ENCODE measurements at regions not wholly inside any gene's neighbourhood (a gene's known extent, or its start where the extent isn't known, plus 50 kb on each side); places are given as distances from the start of the nearest gene placed in this dataset.

DNA sequence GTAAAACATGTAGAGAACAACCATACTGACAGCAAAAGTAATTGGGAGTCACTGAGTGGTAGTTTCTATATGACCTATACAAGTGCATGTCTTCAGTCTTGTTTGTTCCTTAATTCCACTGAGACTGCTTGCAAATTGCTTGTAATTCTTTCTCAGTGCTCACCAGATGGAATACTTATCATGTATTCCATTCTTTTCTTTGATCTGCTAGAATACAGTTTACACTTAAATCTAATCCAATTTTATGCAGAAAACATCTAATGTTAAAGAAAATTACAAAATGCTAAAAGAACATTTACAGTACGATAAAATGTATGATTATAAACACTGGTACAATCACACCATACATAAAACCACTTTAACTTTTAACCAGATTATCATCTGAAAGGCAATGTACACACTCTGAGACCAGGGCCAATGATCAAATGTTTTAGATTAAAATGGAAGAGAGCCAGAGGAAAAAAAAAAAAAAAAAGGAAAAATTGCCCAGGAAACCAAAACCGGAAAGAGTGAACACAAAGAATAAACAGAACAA lies 741.4 kb downstream of the FAT4 start:
- no peaks in the 10 kb centered on the region for H3K4me1 ChIP-seq
- no peaks in the 10 kb centered on the region for H3K9me3 ChIP-seq
- no peak overlapping the region for H3K4me3 ChIP-seq
- H3K36me3 ChIP-seq, result no peaks in the 10 kb centered on the region
- no peak overlapping the region for H3K27ac ChIP-seq
- no peaks in the 10 kb centered on the region for H3K27me3 ChIP-seq
- no peak for TF ChIP-seq POLR2A (IDR thresholded peaks at IDR 0.05)
- TF ChIP-seq, protein P1, sequence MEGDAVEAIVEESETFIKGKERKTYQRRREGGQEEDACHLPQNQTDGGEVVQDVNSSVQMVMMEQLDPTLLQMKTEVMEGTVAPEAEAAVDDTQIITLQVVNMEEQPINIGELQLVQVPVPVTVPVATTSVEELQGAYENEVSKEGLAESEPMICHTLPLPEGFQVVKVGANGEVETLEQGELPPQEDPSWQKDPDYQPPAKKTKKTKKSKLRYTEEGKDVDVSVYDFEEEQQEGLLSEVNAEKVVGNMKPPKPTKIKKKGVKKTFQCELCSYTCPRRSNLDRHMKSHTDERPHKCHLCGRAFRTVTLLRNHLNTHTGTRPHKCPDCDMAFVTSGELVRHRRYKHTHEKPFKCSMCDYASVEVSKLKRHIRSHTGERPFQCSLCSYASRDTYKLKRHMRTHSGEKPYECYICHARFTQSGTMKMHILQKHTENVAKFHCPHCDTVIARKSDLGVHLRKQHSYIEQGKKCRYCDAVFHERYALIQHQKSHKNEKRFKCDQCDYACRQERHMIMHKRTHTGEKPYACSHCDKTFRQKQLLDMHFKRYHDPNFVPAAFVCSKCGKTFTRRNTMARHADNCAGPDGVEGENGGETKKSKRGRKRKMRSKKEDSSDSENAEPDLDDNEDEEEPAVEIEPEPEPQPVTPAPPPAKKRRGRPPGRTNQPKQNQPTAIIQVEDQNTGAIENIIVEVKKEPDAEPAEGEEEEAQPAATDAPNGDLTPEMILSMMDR (IDR thresholded peaks at IDR 0.05), result no peak
- DNase-seq, result no peak

DNA sequence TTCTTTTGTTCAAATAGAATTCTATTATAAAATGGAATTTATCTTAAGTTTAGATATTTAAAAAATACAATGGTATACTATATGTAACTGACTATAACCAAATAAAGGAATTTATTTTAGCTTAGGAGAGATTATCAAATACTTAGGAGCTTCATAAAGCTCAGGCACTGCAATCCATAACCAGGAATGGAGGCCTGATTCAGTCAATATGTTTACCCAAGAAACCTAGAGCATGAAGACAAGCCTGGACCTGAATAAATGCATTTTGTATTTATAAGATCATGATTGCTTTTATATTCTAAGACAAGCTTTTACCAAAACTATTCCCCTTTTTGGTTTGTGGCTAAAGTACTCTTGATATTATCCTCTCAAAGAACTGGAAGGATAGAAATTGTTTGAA lies 742.6 kb downstream of the FAT4 start:
- H3K27me3 ChIP-seq, result no peaks in the 10 kb centered on the region
- no peak overlapping the region for H3K27ac ChIP-seq
- no peak for DNase-seq
- H3K9me3 ChIP-seq, result no peaks in the 10 kb centered on the region
- no peaks in the 10 kb centered on the region for H3K36me3 ChIP-seq
- TF ChIP-seq, protein P1 (IDR thresholded peaks at IDR 0.05), result no peak
- TF ChIP-seq POLR2A (IDR thresholded peaks at IDR 0.05), result no peak
- no peaks in the 10 kb centered on the region for H3K4me1 ChIP-seq
- H3K4me3 ChIP-seq, result no peak overlapping the region

DNA sequence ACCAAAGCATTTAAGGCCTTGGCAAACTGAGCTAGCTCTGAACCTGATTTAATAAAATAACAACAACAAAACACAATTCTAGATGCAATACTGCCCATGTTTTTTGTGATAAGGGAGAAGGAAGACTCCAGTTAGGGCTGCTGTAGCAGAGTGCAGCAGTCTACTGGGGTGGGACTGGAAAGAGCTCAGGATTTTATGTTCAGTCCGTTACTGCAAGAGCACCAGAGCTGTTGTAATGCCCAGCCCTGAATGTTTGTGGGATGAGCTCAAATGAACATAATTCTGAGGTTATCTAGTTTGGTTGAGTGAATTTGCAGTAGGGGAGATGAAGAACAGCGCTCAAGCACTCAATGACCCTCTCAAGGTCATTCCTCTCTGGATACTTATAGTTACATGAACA lies 743.8 kb downstream of the FAT4 start:
- no peaks in the 10 kb centered on the region for H3K9me3 ChIP-seq
- TF ChIP-seq, protein P1 (IDR thresholded peaks at IDR 0.05), result no peak
- TF ChIP-seq POLR2A (IDR thresholded peaks at IDR 0.05), result no peak
- H3K27me3 ChIP-seq, result no peaks in the 10 kb centered on the region
- H3K4me1 ChIP-seq, result no peaks in the 10 kb centered on the region
- H3K27ac ChIP-seq, result no peak overlapping the region
- no peak overlapping the region for H3K4me3 ChIP-seq
- no peak for DNase-seq
- no peaks in the 10 kb centered on the region for H3K36me3 ChIP-seq

DNA sequence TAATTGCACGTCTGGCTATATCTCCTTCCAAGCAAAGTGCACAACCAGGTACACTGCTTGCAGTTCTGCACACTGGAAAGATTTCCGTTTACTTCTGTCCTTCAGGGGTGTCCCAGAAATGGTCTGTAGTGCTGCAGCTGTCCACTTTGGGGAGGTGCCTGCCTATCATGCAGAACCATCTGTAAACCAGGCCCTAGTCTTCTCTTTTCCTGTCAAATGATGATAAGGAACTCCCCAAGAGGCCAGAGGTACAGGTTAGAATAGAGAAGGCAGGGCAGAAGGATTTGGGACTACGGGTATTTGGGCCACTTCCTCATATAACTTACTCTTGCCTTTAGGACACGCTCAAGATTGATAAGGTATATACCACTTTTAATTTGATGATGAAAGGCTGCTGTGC lies 746.9 kb downstream of the FAT4 start:
- no peak for TF ChIP-seq POLR2A (IDR thresholded peaks at IDR 0.05)
- TF ChIP-seq, protein P1 (IDR thresholded peaks at IDR 0.05), result no peak
- DNase-seq, result no peak
- H3K4me3 ChIP-seq, result no peak overlapping the region
- H3K9me3 ChIP-seq, result no peaks in the 10 kb centered on the region
- no peaks in the 10 kb centered on the region for H3K4me1 ChIP-seq
- no peaks in the 10 kb centered on the region for H3K36me3 ChIP-seq
- H3K27ac ChIP-seq, result no peak overlapping the region
- no peaks in the 10 kb centered on the region for H3K27me3 ChIP-seq

DNA sequence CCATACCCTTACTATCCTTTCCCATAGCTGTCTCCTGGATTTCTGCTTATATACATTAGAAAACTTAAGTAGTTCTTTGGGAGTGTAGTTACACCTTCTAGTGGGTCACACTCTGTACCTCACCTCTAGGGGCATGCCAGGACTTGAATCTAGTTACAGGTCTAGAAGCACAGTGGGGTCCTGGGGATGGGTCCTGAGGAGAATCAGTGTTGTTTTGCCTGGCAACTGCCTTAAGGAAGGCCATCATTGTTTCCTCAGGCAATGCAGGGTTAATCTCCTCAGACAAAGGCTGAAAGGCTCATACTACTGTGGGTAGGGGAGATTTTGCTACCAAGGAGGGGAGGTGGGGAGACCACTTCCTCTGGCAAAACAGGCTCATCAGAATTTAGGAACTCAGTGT lies 750.3 kb downstream of the FAT4 start:
- Histone ChIP-seq H3K4me1 (no peaks in the 10 kb centered on the region), H3K9me3 (no peaks in the 10 kb centered on the region), H3K4me3 (no peak overlapping the region), H3K36me3 (no peaks in the 10 kb centered on the region), H3K27me3 (no peaks in the 10 kb centered on the region), H3K27ac (no peak overlapping the region)
- no peak for TF ChIP-seq POLR2A (IDR thresholded peaks at IDR 0.05)
- TF ChIP-seq, protein P1 (IDR thresholded peaks at IDR 0.05), result no peak
- DNase-seq, result no peak

Measured in Peyer's patch (tissue), 4 donors.